Kidney capillary endothelial cell (primary cell): ENCODE measurements at regions not wholly inside any gene's neighbourhood (a gene's known extent, or its start where the extent isn't known, plus 50 kb on each side); places are given as distances from the start of the nearest gene placed in this dataset.
"Not testable (repeated sequence)": the region's sequence is repeated elsewhere in the genome, so short reads cannot be mapped to it uniquely, and the experiment has no call there.

ENCODE experiments used
- DNase-seq: peaks from one replicate; pipeline ENCODE4 v3.0.0-alpha.2; 2018; ENCODE audit warnings: low spot score

DNA sequence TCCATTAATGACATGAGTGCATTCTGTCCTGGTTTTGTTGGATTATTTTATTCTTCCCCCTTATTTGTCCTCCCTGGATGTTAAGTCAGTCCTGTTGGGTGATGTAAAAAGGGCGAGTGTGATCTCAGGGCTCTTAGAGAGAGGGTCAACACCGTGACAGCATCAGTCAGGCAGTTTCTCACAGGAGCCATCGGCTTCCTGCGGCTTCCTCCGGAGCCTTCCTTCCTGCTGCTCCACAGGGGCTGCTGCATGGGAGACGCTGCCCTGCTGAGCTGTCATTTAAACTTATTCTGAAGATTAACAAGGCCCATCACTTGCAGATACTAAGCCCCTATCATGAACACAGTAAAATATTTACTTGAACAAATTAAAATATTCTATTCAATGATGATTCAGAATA is 211.3 kb downstream of the SPATA31A1 start:
- not testable (repeated sequence) for DNase-seq

DNA sequence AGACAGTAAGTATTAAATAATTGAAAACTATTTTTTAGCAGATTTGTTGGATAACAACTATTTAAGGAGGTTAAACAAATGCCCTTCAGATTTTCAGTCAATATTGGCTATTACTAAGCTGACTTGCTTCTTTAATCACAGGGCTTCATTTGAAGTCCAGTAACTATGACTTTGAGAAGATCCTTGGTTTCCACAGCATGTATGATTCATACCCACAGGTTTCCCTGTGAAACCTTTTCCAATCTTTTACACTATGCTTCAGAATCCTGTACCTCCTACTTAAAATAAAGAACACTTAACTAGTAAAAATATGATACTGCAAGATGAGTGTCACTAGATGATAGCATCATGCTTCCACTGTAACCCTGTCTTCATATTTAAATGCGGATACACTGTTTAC is 211.9 kb downstream of the SPATA31A1 start:
- DNase-seq = not testable (repeated sequence)

DNA sequence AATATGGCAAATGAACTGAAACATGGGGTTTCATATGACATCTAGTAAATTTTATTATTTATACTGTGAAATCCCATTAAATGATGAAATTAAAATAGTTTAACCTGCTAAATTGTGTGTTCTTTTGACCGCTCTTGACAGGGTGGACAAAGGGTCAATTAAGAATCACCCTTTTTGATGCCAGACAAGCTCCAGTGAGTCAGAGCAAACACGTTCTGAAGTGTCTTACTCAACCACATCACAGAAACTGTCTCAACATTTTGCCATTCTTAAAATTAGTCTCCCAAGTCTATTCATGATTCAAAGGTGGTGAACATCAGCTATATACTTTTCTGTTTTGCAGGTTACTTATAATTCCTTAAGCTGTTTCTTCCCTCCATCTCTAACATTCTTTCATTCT is 213.4 kb downstream of the SPATA31A1 start:
- not testable (repeated sequence) for DNase-seq

DNA sequence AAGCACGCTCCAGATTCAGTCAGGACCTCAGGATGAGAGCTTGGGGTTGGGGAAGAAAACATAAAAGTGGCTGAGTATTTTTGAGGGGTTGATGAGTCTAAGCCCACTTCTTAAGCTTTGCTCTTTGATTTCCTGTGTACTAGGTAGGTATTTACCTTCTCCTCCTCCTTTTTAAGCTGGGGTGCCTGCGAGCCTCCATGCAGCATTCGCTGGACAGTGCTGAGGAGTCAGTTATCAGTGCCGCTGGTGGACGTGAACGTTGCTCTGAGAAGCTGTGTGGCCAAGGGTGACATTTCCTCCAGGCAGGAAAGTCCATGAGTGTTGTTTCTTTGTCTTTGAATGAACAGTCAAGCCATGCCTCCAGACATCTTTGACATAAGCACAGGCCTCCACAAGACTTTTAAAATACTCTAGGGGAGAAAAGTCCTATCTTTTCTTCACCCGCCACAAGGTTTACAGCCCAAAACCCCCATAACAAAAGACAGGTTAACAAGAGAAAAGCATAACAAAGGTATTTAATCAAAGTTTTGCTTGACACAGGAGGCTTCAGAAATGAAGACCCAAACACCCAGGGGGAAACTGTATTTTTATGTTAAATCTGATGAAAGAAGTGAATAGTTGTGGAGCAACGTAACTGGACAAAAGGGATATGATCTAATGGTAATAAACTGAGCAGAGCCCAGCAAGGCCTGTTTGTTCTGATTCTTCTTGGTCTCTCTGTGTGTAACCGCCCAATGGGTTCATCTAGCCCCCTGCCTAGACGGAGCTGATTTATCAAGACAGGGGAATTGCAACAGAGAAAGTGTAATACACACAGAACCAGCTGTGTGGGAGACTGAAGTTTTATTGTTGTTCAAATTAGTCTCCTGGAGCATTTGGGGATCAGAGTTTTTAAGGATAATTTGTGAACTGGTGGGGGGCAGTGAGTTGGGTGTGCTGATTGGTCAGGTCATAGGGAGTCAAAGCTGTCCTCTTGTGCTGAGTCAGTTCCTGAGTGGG is 217.9 kb downstream of the SPATA31A1 start:
- not testable (repeated sequence) for DNase-seq

DNA sequence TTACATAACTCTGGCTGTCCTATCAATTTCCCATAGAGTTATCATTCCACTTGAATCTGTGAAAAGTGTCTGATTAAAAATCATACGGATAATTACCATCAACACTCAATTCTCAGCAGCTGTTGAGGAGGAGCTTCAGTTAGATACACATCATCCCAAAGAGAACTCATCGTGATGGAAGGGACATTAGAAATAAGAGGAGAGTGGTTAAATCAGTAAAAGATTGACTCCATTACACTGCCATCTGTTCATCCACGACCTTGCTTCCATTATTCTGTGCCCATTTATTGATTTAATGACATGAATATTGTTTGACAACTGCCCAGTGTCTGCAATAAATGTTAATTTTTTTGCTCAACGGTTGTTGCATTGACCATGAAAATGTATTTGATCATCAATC is 223.5 kb downstream of the SPATA31A1 start:
- DNase-seq = not testable (repeated sequence)

DNA sequence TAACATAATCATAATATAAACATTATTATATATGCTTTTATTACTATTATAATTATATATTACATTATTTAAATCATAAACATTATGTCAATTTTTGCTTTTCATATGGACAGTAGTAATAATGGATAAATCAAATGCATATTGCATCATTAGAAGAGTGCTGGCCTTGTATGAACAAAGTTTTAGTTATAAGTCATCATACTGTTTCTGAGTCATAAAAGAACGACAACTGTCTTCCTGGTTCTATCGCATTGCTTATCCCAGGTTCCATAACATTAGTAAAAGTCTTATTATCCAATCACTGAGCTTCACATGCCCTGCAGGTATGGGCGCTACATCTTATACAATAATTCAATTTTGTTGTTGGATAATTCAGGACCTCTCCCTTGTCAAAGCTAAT is 225.8 kb downstream of the SPATA31A1 start:
- DNase-seq = not testable (repeated sequence)

DNA sequence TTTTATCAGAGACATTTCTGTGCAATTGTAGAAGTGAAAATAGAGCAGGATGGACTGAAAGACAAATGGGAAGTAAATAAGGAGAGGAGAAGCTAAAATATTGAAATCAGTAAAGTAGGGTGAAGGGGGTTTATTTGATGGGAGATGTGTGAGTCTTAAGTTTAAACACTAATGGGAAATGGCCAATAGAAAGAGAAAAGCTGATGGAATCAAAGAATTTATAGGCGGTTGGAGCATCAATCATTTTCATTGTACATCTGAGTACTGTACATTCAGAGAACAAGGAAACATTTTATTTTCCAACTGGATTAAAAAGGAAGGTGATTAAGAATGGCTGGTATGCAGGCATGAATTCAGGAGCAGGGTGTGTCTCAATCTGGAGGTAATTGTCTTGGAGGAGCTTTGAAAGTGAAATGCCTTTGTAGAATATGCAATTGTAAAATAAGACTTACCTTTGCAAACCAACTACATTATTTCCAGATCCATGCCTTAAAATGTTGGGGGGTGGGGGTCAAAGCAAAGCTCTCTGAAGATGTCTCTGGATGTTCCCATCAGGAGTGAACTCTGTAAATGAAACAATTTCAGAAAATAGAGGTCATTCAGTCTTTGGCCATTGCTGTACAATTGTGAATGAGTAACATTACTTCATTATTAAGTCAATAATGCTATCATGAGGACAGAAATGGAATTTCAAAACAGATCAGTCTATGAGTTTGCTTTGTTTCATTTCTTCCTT is 227.4 kb downstream of the SPATA31A1 start:
- DNase-seq = peak; percentile 1

DNA sequence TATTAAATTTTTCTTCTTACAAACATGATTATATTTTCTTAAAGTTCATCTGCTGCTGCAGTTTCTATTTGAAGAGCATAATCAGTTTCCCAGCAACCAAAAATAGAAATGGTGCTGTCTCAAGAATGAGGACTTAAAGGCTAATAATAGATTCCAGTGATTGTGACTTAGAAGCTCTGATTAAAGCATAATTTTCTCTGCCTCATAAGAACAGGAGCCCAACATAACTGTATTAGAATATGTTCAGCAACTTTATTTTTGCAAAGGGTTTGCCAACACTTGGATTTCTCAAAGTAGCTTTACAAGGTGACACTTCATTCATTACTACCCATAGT is 227.9 kb downstream of the SPATA31A1 start:
- not testable (repeated sequence) for DNase-seq

DNA sequence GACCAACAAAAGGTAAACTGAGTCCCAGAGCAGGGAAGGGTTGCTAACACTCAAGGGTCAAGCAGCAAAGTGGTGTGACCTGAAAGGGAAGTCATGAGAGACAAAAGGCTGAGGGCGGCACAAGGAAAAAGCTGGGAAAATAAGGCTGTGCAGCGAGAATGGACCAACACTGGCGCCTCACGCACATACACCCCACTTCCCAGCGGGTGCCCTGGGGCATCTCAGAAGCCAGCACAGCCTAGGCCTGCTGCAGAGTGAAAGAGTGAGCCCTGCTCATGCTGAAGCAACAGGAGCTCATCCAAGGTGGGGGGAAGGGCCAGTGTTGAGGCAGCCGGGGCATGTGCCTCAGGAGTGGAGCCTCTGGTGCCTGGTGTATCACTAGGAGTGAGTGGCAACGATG is 229.8 kb downstream of the SPATA31A1 start:
- DNase-seq = not testable (repeated sequence)

DNA sequence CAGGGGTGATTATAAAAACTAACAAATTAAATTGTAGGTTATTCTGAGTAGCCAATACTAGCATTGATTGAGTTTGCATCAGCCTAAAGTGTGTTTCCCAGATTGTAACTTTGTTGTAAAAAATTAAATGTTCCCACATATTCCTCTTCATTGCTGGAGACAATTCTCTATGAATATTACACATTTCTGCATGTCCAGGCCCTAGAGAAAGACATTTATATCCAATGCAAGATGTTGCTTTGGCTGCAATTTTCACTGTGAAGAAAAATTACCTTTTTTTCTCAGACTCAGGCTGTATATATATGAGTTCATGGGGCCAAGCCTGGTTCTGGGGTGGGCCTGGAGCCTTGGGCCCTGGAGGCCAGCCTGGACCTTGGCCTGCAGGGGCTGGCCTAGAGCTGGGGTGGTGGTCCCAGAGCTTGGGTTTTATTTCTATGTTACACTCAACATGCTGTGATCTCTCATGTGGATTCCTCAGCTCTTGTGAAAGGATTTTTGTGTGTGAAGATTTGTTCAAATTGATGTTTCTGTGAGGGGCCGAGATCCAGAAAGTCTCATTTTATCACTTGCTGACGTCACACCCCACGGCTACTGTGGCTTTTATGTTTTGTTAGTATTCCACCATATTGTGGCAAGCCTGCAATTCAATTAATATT is 232.5 kb downstream of the SPATA31A1 start:
- DNase-seq = no peak

DNA sequence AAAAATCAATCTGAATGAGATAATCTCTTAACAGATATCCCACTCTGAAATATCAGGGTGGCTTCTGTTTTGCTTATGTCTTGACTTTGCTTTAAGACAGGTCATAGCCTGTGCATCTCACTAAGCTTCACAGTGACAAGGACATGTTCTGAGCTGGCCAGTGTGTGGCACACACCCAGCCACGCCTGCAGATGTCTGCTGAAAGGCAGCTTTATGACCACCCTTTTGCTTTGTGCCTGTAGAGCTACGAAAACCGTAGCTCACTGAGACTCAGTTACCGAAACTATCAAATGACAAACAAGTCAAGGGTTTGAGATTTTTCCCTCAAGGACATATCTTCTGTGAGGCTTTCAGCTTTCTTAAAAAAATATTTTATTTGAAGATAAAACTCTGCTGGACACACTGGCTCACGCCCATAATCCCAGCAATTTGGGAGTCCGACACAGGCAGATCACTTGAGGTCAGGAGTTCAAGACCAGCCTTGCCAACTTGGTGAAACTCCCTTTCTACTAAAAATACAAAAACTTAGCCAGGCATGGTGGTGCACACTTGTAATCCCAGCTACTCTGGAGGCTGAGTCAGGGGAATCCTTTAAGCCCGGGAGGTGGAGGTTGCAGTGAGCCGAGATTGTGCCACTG is 233.2 kb downstream of the SPATA31A1 start:
- DNase-seq = no peak

DNA sequence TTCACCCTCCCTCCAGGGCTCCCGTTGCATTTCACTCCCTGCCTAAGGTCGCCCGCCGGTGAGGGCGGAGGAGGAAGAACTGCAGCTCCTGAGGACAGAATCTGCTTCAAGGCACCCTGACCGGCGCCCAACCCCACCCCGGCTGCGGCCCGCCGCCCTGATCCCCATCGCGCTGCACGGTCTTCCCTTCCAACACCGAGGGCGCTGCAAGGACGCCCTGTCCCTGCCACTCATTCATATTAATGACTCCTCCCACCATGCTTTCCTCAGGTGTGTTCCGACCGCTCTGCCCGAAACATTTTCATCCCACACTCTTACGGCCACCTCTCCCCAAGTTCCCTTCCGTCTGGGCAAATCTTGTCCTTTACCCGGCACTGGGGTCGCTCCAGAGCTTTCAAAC is 248.6 kb downstream of the SPATA31A1 start:
- not testable (repeated sequence) for DNase-seq

DNA sequence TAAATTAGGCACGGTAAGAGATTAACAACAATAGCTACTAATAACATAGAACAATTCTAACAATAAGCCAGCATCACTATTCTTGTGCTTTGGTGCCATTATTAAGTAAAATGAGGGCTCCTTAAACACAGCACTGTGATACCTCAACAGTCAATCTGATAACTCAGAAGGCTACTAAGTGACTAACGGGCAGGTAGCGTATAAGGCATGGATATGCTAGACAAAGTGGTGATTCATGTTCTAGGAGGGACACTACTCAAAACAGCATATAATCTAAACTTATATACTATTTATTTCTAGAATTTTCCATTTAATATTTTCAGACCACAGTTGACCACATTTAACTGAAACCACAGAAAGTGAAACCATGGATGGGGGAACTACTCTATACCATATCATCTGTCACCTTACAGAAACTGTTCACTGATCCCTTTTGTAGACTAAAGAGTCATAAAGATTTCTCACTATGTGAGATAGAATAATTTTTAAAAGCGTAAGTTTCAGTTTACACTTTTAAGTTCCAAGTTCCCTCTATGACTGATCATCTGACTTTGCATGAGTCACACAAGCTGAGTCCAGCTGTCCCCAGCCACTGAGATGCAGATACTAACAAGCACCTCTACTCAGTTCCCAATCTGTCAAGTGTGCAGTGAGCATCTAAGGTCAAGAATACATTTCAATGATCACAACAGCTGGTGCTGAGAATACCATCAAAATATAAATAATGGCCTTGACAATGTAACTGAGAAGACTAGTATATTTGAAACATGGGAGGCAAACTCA is 256.2 kb downstream of the SPATA31A1 start:
- DNase-seq = not testable (repeated sequence)

DNA sequence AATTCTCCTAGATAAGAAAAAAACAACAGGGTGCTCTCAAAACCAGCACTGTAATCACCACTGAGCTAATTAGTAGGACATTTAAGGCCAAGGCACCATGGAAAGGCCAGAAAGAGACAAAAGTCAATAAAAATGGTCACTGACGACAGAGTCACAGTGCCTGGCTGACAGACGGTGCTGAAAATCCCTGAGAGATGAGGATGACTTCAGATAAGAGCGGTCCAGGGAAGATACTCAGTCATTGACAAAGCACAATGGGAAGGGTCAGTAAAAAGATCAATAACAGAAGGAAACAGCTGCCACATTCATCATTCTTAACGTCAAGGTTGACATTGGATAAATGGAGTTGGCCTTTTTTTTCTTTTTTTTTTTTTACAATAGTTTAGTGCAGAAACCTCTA is 261.0 kb downstream of the SPATA31A1 start:
- DNase-seq = not testable (repeated sequence)

DNA sequence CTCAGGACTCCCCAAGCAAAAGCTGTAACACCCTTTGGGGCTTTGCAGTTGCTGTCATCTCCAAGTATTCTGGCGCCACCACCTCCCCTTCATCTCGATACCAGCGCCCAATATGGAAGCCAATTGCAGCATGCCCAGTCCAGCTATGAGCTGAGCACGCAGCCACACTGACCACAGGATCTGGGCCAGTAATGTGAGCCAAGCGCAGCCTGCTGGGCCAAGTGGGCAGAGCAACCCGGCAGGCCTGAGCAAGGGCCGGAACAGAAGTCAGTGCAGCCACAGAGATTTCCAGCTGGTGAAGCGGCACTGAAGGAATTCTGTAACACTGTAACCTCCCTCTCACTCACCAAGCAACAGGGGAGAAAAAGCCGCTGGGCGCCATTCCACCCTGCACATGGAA is 268.6 kb downstream of the SPATA31A1 start:
- DNase-seq = not testable (repeated sequence)

DNA sequence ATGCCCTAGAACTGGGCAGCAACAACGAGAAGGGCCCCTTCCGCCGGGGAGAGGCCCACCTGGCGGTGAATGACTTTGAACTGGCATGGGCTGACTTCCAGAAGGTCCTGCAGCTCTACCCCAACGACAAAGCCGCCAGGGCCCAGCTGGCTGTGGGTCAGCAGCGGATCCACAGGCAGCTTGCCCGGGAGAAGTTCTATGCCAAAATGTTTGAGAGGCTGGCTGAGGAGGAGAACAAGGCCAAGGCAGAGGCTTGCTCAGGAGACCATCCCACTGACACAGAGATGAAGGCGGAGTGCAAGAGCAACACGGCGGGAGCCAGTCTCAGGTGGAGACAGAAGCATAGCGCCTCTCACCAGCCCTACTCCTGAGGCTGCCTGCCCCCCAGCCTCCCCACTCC is 276.6 kb downstream of the SPATA31A1 start:
- DNase-seq = not testable (repeated sequence)

DNA sequence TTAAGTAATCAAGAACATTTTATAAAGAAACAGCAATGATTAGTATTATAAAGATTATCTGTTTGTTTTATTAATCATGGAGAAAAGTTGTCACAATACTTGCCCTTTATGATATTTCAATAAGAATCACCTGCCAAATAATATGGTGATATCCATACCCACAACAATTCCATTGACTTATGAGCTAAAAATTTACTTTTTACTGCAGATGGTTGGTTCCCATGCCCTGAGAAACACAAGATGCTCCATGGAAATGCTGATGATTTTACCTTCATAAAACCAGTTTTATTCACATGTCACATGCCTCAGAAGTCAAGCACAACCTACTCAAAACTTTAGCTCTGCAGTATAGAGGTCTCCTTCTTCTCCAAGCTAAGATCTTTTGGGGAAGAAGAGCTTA is 293.6 kb downstream of the SPATA31A1 start:
- not testable (repeated sequence) for DNase-seq

DNA sequence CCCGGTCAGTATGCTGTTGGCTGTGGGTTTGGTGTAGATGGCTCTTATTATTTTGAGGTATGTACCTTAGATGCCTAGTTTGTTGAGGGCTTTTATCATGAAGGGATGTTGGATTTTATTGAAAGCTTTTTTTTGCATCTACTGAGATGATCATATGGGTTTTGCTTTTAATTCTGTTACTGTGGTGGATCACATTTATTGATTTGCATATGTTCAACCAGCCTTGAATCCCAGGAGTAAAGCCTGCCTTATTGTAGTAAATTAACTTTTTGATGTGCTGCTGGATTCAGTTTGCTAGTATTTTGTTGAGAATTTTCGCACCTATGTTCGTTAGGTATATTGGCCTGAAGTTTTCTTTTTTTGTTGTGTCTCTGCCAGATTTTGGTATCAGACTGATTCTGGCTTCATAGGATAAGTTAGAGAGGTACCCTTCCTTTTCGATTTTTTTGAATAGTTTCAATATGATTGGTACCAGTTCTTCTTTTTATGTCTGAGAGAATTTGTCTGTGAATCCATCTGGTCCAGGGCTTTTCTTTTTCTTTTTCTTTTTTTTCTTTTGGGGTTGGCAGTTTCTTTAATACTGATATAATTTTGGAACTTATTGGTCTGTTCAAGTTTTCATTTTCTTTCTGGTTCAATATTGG is 301.6 kb downstream of the SPATA31A1 start:
- DNase-seq = not testable (repeated sequence)

DNA sequence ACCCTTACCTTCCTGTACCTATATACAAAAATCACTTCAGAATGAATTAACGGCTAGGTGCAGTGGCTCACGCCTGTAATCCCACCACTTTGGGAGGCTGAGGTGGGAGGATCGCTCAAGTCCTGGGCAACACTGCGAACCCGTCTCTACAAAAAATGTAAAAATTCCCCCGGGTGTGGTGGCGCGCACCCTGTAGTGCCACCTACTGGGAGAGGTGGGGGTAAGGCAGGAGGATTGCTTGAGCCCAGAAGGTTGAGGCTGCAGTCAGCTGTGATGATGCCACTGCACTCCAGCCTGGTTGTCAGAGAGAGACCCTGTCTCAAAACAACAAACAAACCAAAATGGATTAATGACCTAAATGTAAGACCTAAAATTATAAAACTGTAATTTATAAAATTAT is 307.6 kb downstream of the SPATA31A1 start:
- DNase-seq = not testable (repeated sequence)

DNA sequence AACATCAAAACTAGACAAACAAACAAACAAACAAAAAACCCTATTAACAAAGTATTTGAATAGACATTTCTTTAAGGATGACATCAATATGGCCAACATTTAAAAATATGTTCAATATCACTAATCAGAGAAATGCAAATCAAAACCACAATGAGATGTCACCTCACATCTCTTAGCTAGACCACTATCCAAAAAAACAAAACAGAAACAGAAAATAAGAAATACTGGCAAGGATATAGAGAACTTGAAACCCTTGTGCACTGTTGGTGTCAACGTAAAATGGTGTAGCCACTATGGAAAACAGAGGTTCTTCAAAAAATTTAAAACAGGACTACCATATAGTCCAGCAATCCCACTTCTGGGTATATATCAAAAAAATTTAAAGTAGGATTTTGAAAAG is 308.2 kb downstream of the SPATA31A1 start:
- DNase-seq = not testable (repeated sequence)

DNA sequence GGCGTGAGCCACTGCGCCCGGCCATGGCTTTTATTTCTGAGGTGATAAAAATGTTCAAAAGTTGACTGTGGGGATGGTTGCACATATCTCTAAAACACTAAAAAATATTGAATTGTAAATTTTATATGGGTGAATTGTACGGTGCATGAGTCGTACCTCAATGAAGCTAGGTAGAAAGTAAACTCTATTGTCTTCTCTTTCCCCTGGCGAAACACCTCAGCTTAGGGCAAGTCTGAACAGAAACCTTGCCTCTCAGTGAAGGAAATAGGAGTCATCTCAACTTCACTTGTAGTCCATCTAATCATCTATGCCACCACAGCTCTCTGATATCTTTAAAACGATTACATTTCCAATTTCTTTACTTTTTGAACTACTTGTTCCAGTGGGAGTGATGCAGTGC is 309.6 kb downstream of the SPATA31A1 start:
- DNase-seq = not testable (repeated sequence)
